Calu3 (cell line): ENCODE measurements at regions not wholly inside any gene's neighbourhood (a gene's known extent, or its start where the extent isn't known, plus 50 kb on each side); places are given as distances from the start of the nearest gene placed in this dataset.

Source experiments
- BruUV-seq: library from RNA; stranded (reverse); fragments of 400-500 nt; replicated peaks from 2 replicates; lab custom pipeline; 2021; lab: Mats Ljungman, UMichigan
- CTCF ChIA-PET: fragments of 300-600 bp; sonication (Branson Sonifier 250); formaldehyde crosslinking; loops from one replicate; lab custom pipeline; 2022; ENCODE audit warnings: antibody characterized with exemption; lab: Charles Lee
- DNase-seq: peaks from one replicate; pipeline ENCODE4 v3.0.0; 2022
- H3K27ac Mint-ChIP-seq: one replicate; pipeline ENCODE4 v1.8.0; 2022; ENCODE audit warnings: mixed read lengths; ENCODE audit not compliant: unreplicated experiment
- H3K27me3 Mint-ChIP-seq: one replicate; pipeline ENCODE4 v1.8.0; 2022; ENCODE audit warnings: mixed read lengths; ENCODE audit not compliant: unreplicated experiment
- H3K36me3 Mint-ChIP-seq: one replicate; pipeline ENCODE4 v1.8.0; 2022; ENCODE audit warnings: mild to moderate bottlenecking, moderate library complexity, mixed read lengths; ENCODE audit not compliant: insufficient read depth, unreplicated experiment
- H3K4me1 Mint-ChIP-seq: one replicate; pipeline ENCODE4 v1.8.0; 2022; ENCODE audit warnings: mild to moderate bottlenecking, low read depth, mixed read lengths; ENCODE audit not compliant: unreplicated experiment
- H3K4me3 Mint-ChIP-seq: one replicate; pipeline ENCODE4 v1.8.0; 2022; ENCODE audit warnings: mild to moderate bottlenecking, low read depth, moderate library complexity, mixed read lengths; ENCODE audit not compliant: unreplicated experiment
- H3K9me3 Mint-ChIP-seq: one replicate; pipeline ENCODE4 v1.8.0; 2022; ENCODE audit warnings: low read depth, mixed read lengths; ENCODE audit not compliant: unreplicated experiment
- CTCF ChIP-seq: fragments of 200-600 bp; IDR thresholded peaks from one replicate; pipeline ENCODE4 v1.8.0; 2022; ENCODE audit warnings: antibody characterized with exemption; ENCODE audit not compliant: unreplicated experiment
- intact Hi-C: fragments of 100-400 bp; cut with micrococcal nuclease; formaldehyde crosslinking; loops from one replicate; pipeline ENCODE4 v1.10.0; 2022; ENCODE audit not compliant: unreplicated experiment

- Mint-ChIP-seq H3K36me3 (no peaks in the 10 kb centered on the region), H3K9me3 (no peaks in the 10 kb centered on the region), H3K4me3 (no peak overlapping the region), H3K27me3 (no peaks in the 10 kb centered on the region), H3K27ac (no peak overlapping the region), H3K4me1 (no peaks in the 10 kb centered on the region)
- BruUV-seq, result no TSS peak
- no peak for DNase-seq
- intact Hi-C loops, result no loop called here
- CTCF ChIA-PET, result no interaction called here
- TF ChIP-seq CTCF, result no peak
Measured at GRCh38 chr10:31744025-31744424, 184.6 kb downstream of the ARHGAP12 start.

DNA sequence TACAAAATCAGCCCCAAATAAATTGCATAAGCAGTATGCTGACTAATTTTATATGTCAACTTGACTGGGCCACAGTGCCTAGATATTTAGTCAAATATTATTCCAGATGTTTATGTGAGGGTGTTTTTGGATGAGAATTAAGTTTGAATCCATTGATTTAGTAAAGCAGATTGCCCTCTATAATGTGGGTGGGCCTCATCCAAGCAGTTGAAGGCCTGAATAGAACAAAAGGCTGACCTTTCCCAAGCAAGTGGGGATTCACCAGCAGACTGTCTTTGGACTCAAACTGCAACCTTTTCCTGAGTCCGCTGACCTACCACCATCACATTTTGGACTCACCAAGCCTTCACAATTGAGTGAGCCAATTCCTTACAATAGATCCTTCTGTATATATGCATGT, 186.4 kb downstream of the ARHGAP12 start:
- DNase-seq, result no peak
- Mint-ChIP-seq H3K9me3 (no peaks in the 10 kb centered on the region), H3K36me3 (no peaks in the 10 kb centered on the region), H3K4me3 (no peak overlapping the region), H3K27ac (no peak overlapping the region), H3K27me3 (no peaks in the 10 kb centered on the region), H3K4me1 (no peaks in the 10 kb centered on the region)
- BruUV-seq, result no TSS peak
- CTCF ChIA-PET, result no interaction called here
- TF ChIP-seq CTCF, result no peak
- intact Hi-C loops, result no loop called here

GRCh38 chr10:31741473-31741872, 187.2 kb downstream of the ARHGAP12 start:
- H3K9me3 Mint-ChIP-seq, result no peaks in the 10 kb centered on the region
- intact Hi-C loops, result no loop called here
- CTCF ChIA-PET, result no interaction called here
- H3K27ac Mint-ChIP-seq, result no peak overlapping the region
- H3K27me3 Mint-ChIP-seq, result no peaks in the 10 kb centered on the region
- DNase-seq, result no peak
- TF ChIP-seq CTCF, result no peak
- no peaks in the 10 kb centered on the region for H3K4me1 Mint-ChIP-seq
- H3K4me3 Mint-ChIP-seq, result no peak overlapping the region
- BruUV-seq, result no TSS peak
- no peaks in the 10 kb centered on the region for H3K36me3 Mint-ChIP-seq

DNA sequence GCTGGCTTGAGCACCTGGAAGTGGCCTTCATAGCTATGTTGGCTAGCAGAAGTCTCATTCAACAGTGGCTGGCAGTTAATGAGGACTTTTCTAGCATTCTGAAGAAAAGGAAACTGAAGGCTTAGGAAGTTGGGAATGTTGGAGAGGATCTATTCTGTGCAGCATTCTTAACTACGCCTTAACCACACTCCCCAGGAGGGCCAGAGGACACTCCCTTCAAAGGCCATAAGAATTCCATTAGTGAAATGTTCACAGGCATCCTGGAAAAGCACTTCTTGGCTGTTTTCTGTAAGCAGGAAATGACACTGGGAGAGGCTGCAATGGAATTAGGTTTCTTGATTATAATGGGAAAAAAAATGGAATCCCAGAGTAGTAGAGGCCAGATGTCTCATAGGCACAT, 188.9 kb downstream of the ARHGAP12 start:
- CTCF ChIA-PET, result no interaction called here
- TF ChIP-seq CTCF, result no peak
- BruUV-seq, result no TSS peak
- Mint-ChIP-seq H3K9me3 (no peaks in the 10 kb centered on the region), H3K36me3 (no peaks in the 10 kb centered on the region), H3K27ac (peak overlapping the region; percentile 66), H3K4me3 (no peak overlapping the region), H3K27me3 (no peaks in the 10 kb centered on the region), H3K4me1 (no peaks in the 10 kb centered on the region)
- DNase-seq, result no peak
- intact Hi-C loops, result no loop called here

DNA sequence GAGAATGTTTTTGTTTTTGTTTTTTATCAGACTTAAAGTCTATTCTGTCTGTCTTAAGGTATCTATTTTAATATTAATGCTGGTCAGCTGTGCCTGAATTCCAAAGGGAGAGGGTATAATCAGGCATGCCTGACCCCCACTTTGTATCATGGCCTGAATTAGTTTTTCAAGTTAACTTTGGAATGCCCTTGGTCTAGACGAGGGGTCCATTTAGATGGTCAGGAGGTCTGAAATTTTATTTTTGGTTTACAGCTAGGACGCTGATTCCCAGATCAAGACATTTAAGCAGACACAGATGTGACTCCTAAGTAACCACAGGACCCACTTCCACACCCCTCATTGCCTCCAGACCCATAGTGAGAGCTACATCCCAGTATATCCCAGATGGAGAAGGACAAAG, 189.5 kb downstream of the ARHGAP12 start:
- BruUV-seq, result no TSS peak
- DNase-seq, result no peak
- Mint-ChIP-seq H3K4me3 (no peak overlapping the region), H3K27ac (peak overlapping the region; percentile 66), H3K27me3 (no peaks in the 10 kb centered on the region), H3K36me3 (no peaks in the 10 kb centered on the region), H3K9me3 (no peaks in the 10 kb centered on the region), H3K4me1 (no peaks in the 10 kb centered on the region)
- CTCF ChIA-PET, result no interaction called here
- intact Hi-C loops, result no loop called here
- TF ChIP-seq CTCF, result no peak
